Endometrium (tissue), 2 donors: ENCODE measurements at regions not wholly inside any gene's neighbourhood (a gene's known extent, or its start where the extent isn't known, plus 50 kb on each side); places are given as distances from the start of the nearest gene placed in this dataset.

Source experiments
- FAIRE-seq: peaks from 2 replicates; lab custom pipeline; 2012; peaks lifted over from hg19 to GRCh38; lab: Jason Lieb, UNC
- donor health status: control.
- donor health status: control.

GRCh38 chr5:158553195-158553961 lies 546.3 kb downstream of the EBF1 start:
- FAIRE-seq, result peak; percentile 67

GRCh38 chr5:158552241-158552640 lies 547.5 kb downstream of the EBF1 start:
- FAIRE-seq, result no peak

- FAIRE-seq, result no peak
These were observed 550.4 kb downstream of the EBF1 start for GRCh38 chr5:158549311-158549710.

- no peak for FAIRE-seq
These were observed 553.0 kb downstream of the EBF1 start for GRCh38 chr5:158546748-158547147.

GRCh38 chr5:158545949-158546530 lies 553.7 kb downstream of the EBF1 start:
- no peak for FAIRE-seq

GRCh38 chr5:158544388-158545339 lies 555.1 kb downstream of the EBF1 start:
- FAIRE-seq, result no peak

- no peak for FAIRE-seq
These were observed 556.0 kb downstream of the EBF1 start for GRCh38 chr5:158543539-158544387.

GRCh38 chr5:158541536-158542297 lies 558.0 kb downstream of the EBF1 start:
- FAIRE-seq, result no peak

GRCh38 chr5:158538506-158539074 lies 561.1 kb downstream of the EBF1 start:
- FAIRE-seq, result no peak

- no peak for FAIRE-seq
These were observed 562.4 kb downstream of the EBF1 start for GRCh38 chr5:158537366-158537765.

- no peak for FAIRE-seq
These were observed 565.5 kb downstream of the EBF1 start for GRCh38 chr5:158534203-158534602.

- FAIRE-seq, result no peak
These were observed 567.0 kb downstream of the EBF1 start for GRCh38 chr5:158532739-158533138.

- no peak for FAIRE-seq
These were observed 567.9 kb downstream of the EBF1 start for GRCh38 chr5:158531860-158532259.

GRCh38 chr5:158530115-158530514 lies 569.6 kb downstream of the EBF1 start:
- FAIRE-seq, result no peak

- no peak for FAIRE-seq
These were observed 570.3 kb downstream of the EBF1 start for GRCh38 chr5:158529454-158529853.

- FAIRE-seq, result no peak
These were observed 574.1 kb downstream of the EBF1 start for GRCh38 chr5:158525663-158526062.

GRCh38 chr5:158524070-158524469 lies 575.6 kb downstream of the EBF1 start:
- no peak for FAIRE-seq

GRCh38 chr5:158522776-158523175 lies 576.9 kb downstream of the EBF1 start:
- FAIRE-seq, result peak; percentile 91

- no peak for FAIRE-seq
These were observed 577.7 kb downstream of the EBF1 start for GRCh38 chr5:158521995-158522394.

GRCh38 chr5:158519433-158520021 lies 580.2 kb downstream of the EBF1 start:
- no peak for FAIRE-seq
